ENCODE measurements at regions not wholly inside any gene's neighbourhood (a gene's known extent, or its start where the extent isn't known, plus 50 kb on each side); places are given as distances from the start of the nearest gene placed in this dataset.

DNA sequence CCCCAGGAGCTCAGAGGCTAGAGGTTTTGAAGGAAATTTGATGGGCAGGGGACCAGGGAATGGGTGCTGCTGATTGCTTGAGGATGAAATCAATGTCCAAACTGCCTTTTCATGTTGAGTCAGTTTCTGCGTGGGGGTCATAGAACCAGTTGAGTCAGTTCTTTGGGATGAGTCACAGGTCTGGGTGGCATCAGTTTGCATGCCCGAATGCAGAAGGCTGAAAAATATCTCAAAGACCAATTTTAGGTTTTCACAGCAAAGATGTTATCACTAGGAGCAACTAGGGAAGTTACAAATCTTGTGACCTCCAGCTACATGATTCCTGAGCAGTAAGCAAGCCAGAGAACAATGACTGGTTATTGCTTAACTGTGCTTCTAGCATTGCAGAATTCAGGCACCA lies 1135.1 kb upstream of the CRIM1 start:
- TF ChIP-seq NRF1 (IDR thresholded peaks at IDR 0.05; ENCODE audit: low read depth, low read length) (no peak), RBBP5 (IDR thresholded peaks at IDR 0.05; ENCODE audit: borderline replicate concordance, low read depth, low read length) (no peak), TCF12 (IDR thresholded peaks at IDR 0.05; ENCODE audit: low read depth, low read length) (no peak)
- TF ChIP-seq, protein P1, sequence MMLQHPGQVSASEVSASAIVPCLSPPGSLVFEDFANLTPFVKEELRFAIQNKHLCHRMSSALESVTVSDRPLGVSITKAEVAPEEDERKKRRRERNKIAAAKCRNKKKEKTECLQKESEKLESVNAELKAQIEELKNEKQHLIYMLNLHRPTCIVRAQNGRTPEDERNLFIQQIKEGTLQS (IDR thresholded peaks at IDR 0.05; ENCODE audit: insufficient read depth, low read depth, low read length) = no peak

All from H1 (cell line).